ENCODE measurements at regions not wholly inside any gene's neighbourhood (a gene's known extent, or its start where the extent isn't known, plus 50 kb on each side); places are given as distances from the start of the nearest gene placed in this dataset.

DNA sequence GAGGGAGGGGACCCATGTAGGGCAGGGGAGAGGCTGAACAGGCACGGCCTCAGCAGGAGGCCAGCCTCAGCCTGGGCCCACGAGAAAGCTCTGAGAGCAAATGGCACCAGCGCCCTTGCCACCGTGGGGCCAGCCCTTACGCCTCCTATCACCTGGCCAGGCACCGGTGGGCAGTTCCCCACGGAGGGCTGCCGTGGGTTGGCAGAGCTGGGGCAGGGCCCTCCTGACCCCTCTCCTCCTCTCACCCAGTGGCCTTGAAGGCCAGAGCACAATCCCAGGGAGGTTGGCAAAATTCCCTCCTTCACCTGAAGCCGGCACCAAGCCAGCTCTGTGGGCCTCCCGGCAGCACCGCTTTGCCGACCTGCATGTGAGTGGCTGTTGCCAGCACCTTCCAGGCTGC lies 53.1 kb upstream of the ENPP7 start:
- no peak for TF ChIP-seq POLR2A (IDR thresholded peaks at IDR 0.05)
- TF ChIP-seq, protein P1, sequence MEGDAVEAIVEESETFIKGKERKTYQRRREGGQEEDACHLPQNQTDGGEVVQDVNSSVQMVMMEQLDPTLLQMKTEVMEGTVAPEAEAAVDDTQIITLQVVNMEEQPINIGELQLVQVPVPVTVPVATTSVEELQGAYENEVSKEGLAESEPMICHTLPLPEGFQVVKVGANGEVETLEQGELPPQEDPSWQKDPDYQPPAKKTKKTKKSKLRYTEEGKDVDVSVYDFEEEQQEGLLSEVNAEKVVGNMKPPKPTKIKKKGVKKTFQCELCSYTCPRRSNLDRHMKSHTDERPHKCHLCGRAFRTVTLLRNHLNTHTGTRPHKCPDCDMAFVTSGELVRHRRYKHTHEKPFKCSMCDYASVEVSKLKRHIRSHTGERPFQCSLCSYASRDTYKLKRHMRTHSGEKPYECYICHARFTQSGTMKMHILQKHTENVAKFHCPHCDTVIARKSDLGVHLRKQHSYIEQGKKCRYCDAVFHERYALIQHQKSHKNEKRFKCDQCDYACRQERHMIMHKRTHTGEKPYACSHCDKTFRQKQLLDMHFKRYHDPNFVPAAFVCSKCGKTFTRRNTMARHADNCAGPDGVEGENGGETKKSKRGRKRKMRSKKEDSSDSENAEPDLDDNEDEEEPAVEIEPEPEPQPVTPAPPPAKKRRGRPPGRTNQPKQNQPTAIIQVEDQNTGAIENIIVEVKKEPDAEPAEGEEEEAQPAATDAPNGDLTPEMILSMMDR (IDR thresholded peaks at IDR 0.05 in 4 of 5, conservative IDR thresholded peaks at IDR 0.05 in 1 of 5): no peak
- ATAC-seq: no peak
- Histone ChIP-seq H3K4me3 (no peak overlapping the region), H3K36me3 (no peaks in the 10 kb centered on the region), H3K27ac (no peak overlapping the region), H3K27me3 (peaks cover 0 to 29% (median 28%) of the 10 kb centered on the region in 3 donors), H3K4me1 (no peaks in the 10 kb centered on the region), H3K9me3 (peaks cover 0 to 13% (median 0%) of the 10 kb centered on the region in 3 donors)
- intact Hi-C loops (cut with DNase I; ENCODE audit: low total_unique reads) (no loop called here), in situ Hi-C loops (cut with MboI; ENCODE audit: low sequenced_read_pairs in 4 of 4) (no loop called here)
- DNase-seq: no peak

DNA sequence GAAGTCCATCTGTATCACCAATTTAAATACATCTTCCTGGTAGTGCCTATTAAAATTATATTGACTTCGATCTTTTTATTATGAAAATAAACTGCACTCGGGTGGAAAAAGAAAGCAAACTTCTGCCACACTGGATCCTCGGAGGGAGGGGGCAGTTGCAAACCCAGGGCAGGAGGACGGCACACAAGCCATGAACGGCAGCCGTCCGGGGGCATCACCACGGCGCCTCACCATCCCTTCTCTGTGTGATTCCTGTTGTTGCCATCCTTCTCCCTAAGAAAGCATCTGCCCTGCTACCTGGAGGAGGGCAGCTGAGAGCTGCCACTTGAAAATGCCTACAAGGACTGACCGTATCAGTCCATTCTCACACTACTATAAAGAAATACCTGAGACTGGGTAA lies 53.9 kb upstream of the ENPP7 start:
- ATAC-seq (no peak), DNase-seq (no peak)
- Histone ChIP-seq H3K36me3 (no peaks in the 10 kb centered on the region), H3K27me3 (peaks cover 0 to 32% (median 30%) of the 10 kb centered on the region in 3 donors), H3K4me1 (no peaks in the 10 kb centered on the region), H3K9me3 (peaks cover 0 to 13% (median 0%) of the 10 kb centered on the region in 3 donors), H3K27ac (no peak overlapping the region), H3K4me3 (no peak overlapping the region)
- in situ Hi-C loops (cut with MboI; ENCODE audit: low sequenced_read_pairs in 4 of 4): no loop called here
- TF ChIP-seq, protein P1 (IDR thresholded peaks at IDR 0.05 in 4 of 5, conservative IDR thresholded peaks at IDR 0.05 in 1 of 5): no peak
- no peak for TF ChIP-seq POLR2A (IDR thresholded peaks at IDR 0.05)
- intact Hi-C loops (cut with DNase I; ENCODE audit: low total_unique reads): no loop called here

DNA sequence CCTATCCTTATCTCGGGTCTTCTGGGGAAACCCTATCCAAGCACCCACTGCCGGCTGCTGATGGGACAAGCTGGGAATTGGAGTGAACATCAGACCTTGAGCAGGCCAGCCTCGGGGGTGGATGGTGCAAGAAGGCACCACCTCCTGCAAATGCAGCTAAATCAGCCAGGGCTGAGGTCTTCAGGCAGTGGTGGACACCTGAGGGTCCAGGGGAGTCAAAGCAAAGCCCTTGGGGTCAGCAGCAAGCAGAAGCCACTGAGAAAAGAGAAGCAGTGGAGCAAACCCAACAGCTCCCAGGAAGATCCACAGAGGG lies 55.4 kb upstream of the ENPP7 start:
- in situ Hi-C loops (cut with MboI; ENCODE audit: low sequenced_read_pairs in 4 of 4): no loop called here
- peaks cover 0 to 13% (median 0%) of the 10 kb centered on the region in 3 donors for H3K9me3 ChIP-seq
- no peak for ATAC-seq
- intact Hi-C loops (cut with DNase I; ENCODE audit: low total_unique reads): no loop called here
- no peaks in the 10 kb centered on the region for H3K4me1 ChIP-seq
- H3K27ac ChIP-seq: no peak overlapping the region
- H3K36me3 ChIP-seq: no peaks in the 10 kb centered on the region
- no peak for DNase-seq
- TF ChIP-seq POLR2A (IDR thresholded peaks at IDR 0.05): no peak
- TF ChIP-seq, protein P1 (IDR thresholded peaks at IDR 0.05 in 4 of 5, conservative IDR thresholded peaks at IDR 0.05 in 1 of 5): no peak
- H3K27me3 ChIP-seq: peaks cover 13 to 35% (median 35%) of the 10 kb centered on the region in 3 donors
- no peak overlapping the region for H3K4me3 ChIP-seq

DNA sequence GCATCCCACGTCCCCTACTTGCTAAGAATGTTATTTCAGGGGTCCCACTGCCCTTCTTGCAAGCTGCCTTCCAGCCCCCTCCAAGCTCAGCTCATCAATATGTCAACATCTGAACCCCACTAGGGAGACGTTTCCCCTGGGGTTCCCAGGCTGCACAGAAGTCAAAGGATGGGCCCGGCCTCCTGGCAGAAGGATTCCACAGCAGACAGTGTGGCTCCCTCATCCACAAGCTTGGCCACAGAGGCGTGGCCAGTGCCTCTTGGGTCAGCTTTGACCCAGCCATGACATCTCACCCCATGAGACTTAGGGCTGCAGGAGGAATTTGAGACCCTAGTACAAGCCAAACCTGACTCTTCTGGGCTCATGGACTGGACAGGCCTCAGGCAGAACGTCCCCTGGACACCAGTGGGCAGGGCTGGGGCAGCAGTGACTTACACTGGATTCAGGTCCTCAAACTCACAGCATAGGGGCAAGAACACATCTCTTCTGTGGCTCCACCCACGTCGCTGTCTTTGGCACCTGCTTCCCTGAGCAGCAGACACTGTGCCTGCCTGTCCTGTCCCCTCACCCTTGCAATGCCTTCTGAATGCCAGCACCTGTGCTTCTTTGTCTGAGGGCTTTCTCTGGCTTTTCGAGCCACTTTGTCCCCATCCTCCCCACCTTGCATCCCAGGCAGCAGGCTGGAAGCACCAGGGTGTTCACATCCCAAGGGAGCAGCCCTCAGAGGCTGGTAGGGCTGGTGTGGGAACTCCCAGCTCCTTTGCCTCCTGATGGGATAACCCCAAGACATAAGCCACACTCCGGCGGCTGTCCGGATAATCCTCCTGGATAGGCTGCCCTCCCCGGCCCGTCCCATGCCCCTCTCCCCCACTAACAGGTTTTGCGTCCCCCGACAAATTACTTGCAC lies 56.0 kb upstream of the ENPP7 start:
- in situ Hi-C loops (cut with MboI; ENCODE audit: low sequenced_read_pairs in 4 of 4): no loop called here
- intact Hi-C loops (cut with DNase I; ENCODE audit: low total_unique reads): no loop called here
- no peak for TF ChIP-seq POLR2A (IDR thresholded peaks at IDR 0.05)
- TF ChIP-seq, protein P1 (IDR thresholded peaks at IDR 0.05 in 4 of 5, conservative IDR thresholded peaks at IDR 0.05 in 1 of 5): no peak
- H3K4me1 ChIP-seq: no peaks in the 10 kb centered on the region
- no peak overlapping the region for H3K27ac ChIP-seq
- H3K4me3 ChIP-seq: no peak overlapping the region
- peaks cover 0 to 13% (median 0%) of the 10 kb centered on the region in 3 donors for H3K9me3 ChIP-seq
- H3K27me3 ChIP-seq: peaks cover 19 to 40% (median 36%) of the 10 kb centered on the region in 3 donors
- no peaks in the 10 kb centered on the region for H3K36me3 ChIP-seq
- no peak for ATAC-seq
- DNase-seq: no peak

All from gastrocnemius medialis (tissue), 4 donors.